Ureter (tissue), 1 donor: ENCODE measurements at regions not wholly inside any gene's neighbourhood (a gene's known extent, or its start where the extent isn't known, plus 50 kb on each side); places are given as distances from the start of the nearest gene placed in this dataset.

ENCODE experiments used
- DNase-seq: peaks from one replicate; pipeline ENCODE4 v3.0.0-alpha.2; 2020; ENCODE audit warnings: low spot score
- donor health status: DM: yes; HTN: yes; CAD: no.

- DNase-seq = no peak
Observed at GRCh38 chr1:185501099-185501498, 184.1 kb upstream of the IVNS1ABP start.

GRCh38 chr1:185500001-185500626 lies 183.1 kb upstream of the IVNS1ABP start:
- DNase-seq = no peak

- DNase-seq = no peak
Observed at GRCh38 chr1:185498207-185498606, 181.2 kb upstream of the IVNS1ABP start.

GRCh38 chr1:185497177-185497576 lies 180.1 kb upstream of the IVNS1ABP start:
- DNase-seq = no peak

- no peak for DNase-seq
Observed at GRCh38 chr1:185495898-185496297, 178.9 kb upstream of the IVNS1ABP start.

GRCh38 chr1:185495007-185495406 lies 178.0 kb upstream of the IVNS1ABP start:
- DNase-seq = no peak

- no peak for DNase-seq
Observed at GRCh38 chr1:185492089-185492825, 175.2 kb upstream of the IVNS1ABP start.

GRCh38 chr1:185491604-185492003 lies 174.6 kb upstream of the IVNS1ABP start:
- DNase-seq = no peak

- no peak for DNase-seq
Observed at GRCh38 chr1:185490924-185491323, 173.9 kb upstream of the IVNS1ABP start.

- no peak for DNase-seq
Observed at GRCh38 chr1:185489406-185489805, 172.4 kb upstream of the IVNS1ABP start.

- DNase-seq = no peak
Observed at GRCh38 chr1:185488808-185489207, 171.8 kb upstream of the IVNS1ABP start.

- DNase-seq = no peak
Observed at GRCh38 chr1:185487936-185488335, 170.9 kb upstream of the IVNS1ABP start.

- no peak for DNase-seq
Observed at GRCh38 chr1:185487026-185487425, 170.0 kb upstream of the IVNS1ABP start.

- no peak for DNase-seq
Observed at GRCh38 chr1:185486346-185486745, 169.3 kb upstream of the IVNS1ABP start.

- DNase-seq = no peak
Observed at GRCh38 chr1:185483664-185484450, 166.8 kb upstream of the IVNS1ABP start.

GRCh38 chr1:185483217-185483616 lies 166.2 kb upstream of the IVNS1ABP start:
- no peak for DNase-seq

GRCh38 chr1:185480545-185480944 lies 163.5 kb upstream of the IVNS1ABP start:
- no peak for DNase-seq

- no peak for DNase-seq
Observed at GRCh38 chr1:185479796-185480195, 162.8 kb upstream of the IVNS1ABP start.

GRCh38 chr1:185478877-185479276 lies 161.8 kb upstream of the IVNS1ABP start:
- DNase-seq = no peak

- no peak for DNase-seq
Observed at GRCh38 chr1:185477638-185478580, 160.9 kb upstream of the IVNS1ABP start.

GRCh38 chr1:185474440-185475149 lies 157.6 kb upstream of the IVNS1ABP start:
- DNase-seq = no peak
